ENCODE measurements at regions not wholly inside any gene's neighbourhood (a gene's known extent, or its start where the extent isn't known, plus 50 kb on each side); places are given as distances from the start of the nearest gene placed in this dataset.

DNA sequence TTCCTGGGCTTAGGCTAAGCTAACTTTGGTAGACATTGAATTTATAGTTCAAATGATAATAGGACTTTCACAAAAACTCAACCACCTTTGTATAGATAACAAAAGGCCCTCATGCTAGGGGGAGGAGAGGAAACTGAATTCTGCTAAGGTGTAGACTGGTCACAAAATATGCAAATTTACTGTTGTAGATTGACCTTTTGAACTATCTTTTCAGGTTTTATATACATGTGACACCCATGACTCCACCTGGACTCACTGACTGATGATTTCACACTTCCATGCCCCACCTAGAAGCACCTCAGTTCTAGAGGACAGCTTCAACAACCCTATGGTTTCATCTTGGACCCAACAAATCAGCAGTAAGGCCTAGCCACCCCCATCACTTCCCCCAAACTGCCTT, 165.7 kb downstream of the CEMIP2 start:
- TF ChIP-seq POLR2AphosphoS5 (IDR thresholded peaks at IDR 0.05; ENCODE audit: low read depth, low read length): no peak
- TF ChIP-seq ATF3 (IDR thresholded peaks at IDR 0.05; ENCODE audit: insufficient read depth, low read depth, low read length): no peak
- no peak for TF ChIP-seq CTCF (IDR thresholded peaks at IDR 0.05; ENCODE audit: control extremely low read depth in 1 of 3, insufficient read depth in 1 of 3, low read depth in 1 of 3, low read length in 3 of 3)
- no peak for TF ChIP-seq EGR1 (IDR thresholded peaks at IDR 0.05; ENCODE audit: borderline replicate concordance, low read depth, low read length)
- no peak for TF ChIP-seq EZH2 (IDR thresholded peaks at IDR 0.05; ENCODE audit: low read depth, low read length, severe bottlenecking)
- TF ChIP-seq CHD1 (IDR thresholded peaks at IDR 0.05; ENCODE audit: low read depth, low read length): no peak
- TF ChIP-seq RXRA (IDR thresholded peaks at IDR 0.05; ENCODE audit: insufficient read depth, low read depth, low read length): no peak
- TF ChIP-seq RAD21 (IDR thresholded peaks at IDR 0.05 in 1 of 2, conservative IDR thresholded peaks at IDR 0.05 in 1 of 2; ENCODE audit: low read depth in 2 of 2, low read length in 2 of 2): no peak
- no peak for TF ChIP-seq SUZ12 (IDR thresholded peaks at IDR 0.05; ENCODE audit: low read length)
- TF ChIP-seq SIRT6 (IDR thresholded peaks at IDR 0.05; ENCODE audit: low read length): no peak
- no peak for TF ChIP-seq USF2 (IDR thresholded peaks at IDR 0.05; ENCODE audit: low read length)
- TF ChIP-seq ZNF274 (IDR thresholded peaks at IDR 0.05; ENCODE audit: borderline replicate concordance, extremely low read depth, low read length): no peak
- TF ChIP-seq CHD2 (IDR thresholded peaks at IDR 0.05; ENCODE audit: low read length): no peak
